A549 (cell line): ENCODE measurements at regions not wholly inside any gene's neighbourhood (a gene's known extent, or its start where the extent isn't known, plus 50 kb on each side); places are given as distances from the start of the nearest gene placed in this dataset.
A peak's percentile ranks its signal among the peaks of the same experiment; 100 is the strongest.

Experiments
- ATAC-seq, 2 experiments: fragments of 200-7000 bp in 1 of 2; fragments of >200 bp in 1 of 2; cut with Nextera tagmentation in 1 of 2; cut with Tn5 transposase in 1 of 2; 3 replicates each; pipeline versions ENCODE4 v1.8.0 to v1.9.1; 2018 to 2020; ENCODE audit warnings: mild to moderate bottlenecking in 1 of 2, moderate library complexity in 1 of 2
- CTCF ChIA-PET: fragments of 300-600 bp; sonication (Branson Sonifier 250); formaldehyde crosslinking; extraction: SDS; loops from one replicate; lab custom pipeline; 2021; ENCODE audit warnings: antibody characterized with exemption, inconsistent platforms; lab: Yijun Ruan, JAX
- POLR2A ChIA-PET: fragments of 350-600 bp; formaldehyde crosslinking; extraction: SDS; loops from one replicate; lab custom pipeline; 2021; ENCODE audit warnings: antibody characterized with exemption, inconsistent platforms; lab: Yijun Ruan, JAX
- DNase-seq, 2 experiments: peaks; one replicate each; pipeline versions ENCODE4 v3.0.0 to v3.0.0-alpha.2; 2011 to 2016; ENCODE audit warnings: low read depth in 1 of 2, low spot score in 1 of 2
- FAIRE-seq: peaks from 2 replicates; lab custom pipeline; 2011; peaks lifted over from hg19 to GRCh38; lab: Jason Lieb, UNC
- H3K27ac ChIP-seq, 2 experiments: fragments of >200 bp; sonication (Bioruptor Twin); formaldehyde crosslinking; 3 replicates each; pipeline ENCODE4 v1.5.1; 2016 to 2017
- H3K4me1 ChIP-seq: fragments of >200 bp; sonication (Bioruptor Twin); formaldehyde crosslinking; 3 replicates; pipeline ENCODE4 v1.6.1; 2016
- H3K4me2 ChIP-seq: fragments of >200 bp; sonication (Bioruptor Twin); formaldehyde crosslinking; 3 replicates; pipeline ENCODE4 v1.6.1; 2016
- H3K4me3 ChIP-seq: fragments of >200 bp; sonication (Bioruptor Twin); formaldehyde crosslinking; 3 replicates; pipeline ENCODE4 v1.5.1; 2016
- H3K9me3 ChIP-seq: fragments of >200 bp; sonication (Bioruptor Twin); formaldehyde crosslinking; 3 replicates; pipeline ENCODE4 v1.6.1; 2016
- ATOH8 ChIP-seq: fragments of 250-450 bp; sonication (Bioruptor Pico); IDR thresholded peaks from 2 replicates; pipeline ENCODE4 v1.5.0; 2020; ENCODE audit warnings: low read depth, mild to moderate bottlenecking, moderate library complexity
- BHLHE40 ChIP-seq: IDR thresholded peaks from 2 replicates; pipeline ENCODE4 v1.6.1; 2012; ENCODE audit warnings: low read depth, low read length, inconsistent platforms
- CEBPB ChIP-seq, 2 experiments: fragments of >200 bp in 1 of 2; sonication (Bioruptor Twin) in 1 of 2; formaldehyde crosslinking in 1 of 2; IDR thresholded peaks; 2 replicates each; pipeline ENCODE4 v1.6.1; 2012 to 2016
- CHD4 ChIP-seq: fragments of 200-600 bp; sonication (generic); IDR thresholded peaks from 2 replicates; pipeline ENCODE4 v1.6.1; 2016; ENCODE audit warnings: antibody characterized with exemption, mild to moderate bottlenecking, borderline replicate concordance
- EHF ChIP-seq: fragments of 250-450 bp; sonication (Bioruptor Pico); IDR thresholded peaks from 2 replicates; pipeline ENCODE4 v1.5.0; 2020; ENCODE audit warnings: mild to moderate bottlenecking
- EHMT2 ChIP-seq: fragments of 200-600 bp; sonication (generic); IDR thresholded peaks from 2 replicates; pipeline ENCODE4 v1.6.1; 2016; ENCODE audit warnings: antibody characterized with exemption, low read depth, mild to moderate bottlenecking, moderate library complexity
- ELK1 ChIP-seq: fragments of 150-350 bp; IDR thresholded peaks from 2 replicates; pipeline ENCODE4 v1.6.1; 2014; ENCODE audit warnings: low read depth, mild to moderate bottlenecking, low read length
- EP300 ChIP-seq, 2 experiments: fragments of >200 bp; sonication (Bioruptor Twin); formaldehyde crosslinking; IDR thresholded peaks; 2 replicates in 1 of 2; 3 replicates in 1 of 2; pipeline ENCODE4 v1.6.1; 2016 to 2017
- FOSB ChIP-seq: fragments of 250-450 bp; sonication (Bioruptor Pico); IDR thresholded peaks from 2 replicates; pipeline ENCODE4 v1.5.0; 2020; ENCODE audit warnings: mild to moderate bottlenecking, moderate library complexity
- FOSL2 ChIP-seq, 2 experiments: fragments of 450-650 bp in 1 of 2; fragments of >200 bp in 1 of 2; sonication (Bioruptor Twin) in 1 of 2; formaldehyde crosslinking; IDR thresholded peaks; 2 replicates each; pipeline versions ENCODE4 v1.5.0 to v1.6.1; 2016 to 2020; ENCODE audit warnings: mild to moderate bottlenecking in 1 of 2, moderate library complexity in 1 of 2
- GATA3 ChIP-seq: IDR thresholded peaks from 2 replicates; pipeline ENCODE4 v1.6.1; 2012; ENCODE audit warnings: borderline replicate concordance
- HES2 ChIP-seq: fragments of >200 bp; sonication (Bioruptor Twin); formaldehyde crosslinking; IDR thresholded peaks from 2 replicates; pipeline ENCODE4 v1.6.1; 2016
- HEYL ChIP-seq: fragments of 250-450 bp; sonication (Bioruptor Pico); IDR thresholded peaks from 2 replicates; pipeline ENCODE4 v1.8.0; 2021; ENCODE audit warnings: mild to moderate bottlenecking, moderate library complexity
- HOXA7 ChIP-seq: fragments of 250-450 bp; sonication (Bioruptor Pico); IDR thresholded peaks from 2 replicates; pipeline ENCODE4 v1.5.0; 2020; ENCODE audit warnings: mild to moderate bottlenecking, moderate library complexity
- JUNB ChIP-seq: fragments of >200 bp; sonication (Bioruptor Twin); formaldehyde crosslinking; IDR thresholded peaks from 2 replicates; pipeline ENCODE4 v1.6.1; 2016
- KDM1A ChIP-seq: fragments of 200-600 bp; sonication (generic); IDR thresholded peaks from 2 replicates; pipeline ENCODE4 v1.6.1; 2016; ENCODE audit warnings: low read depth, mild to moderate bottlenecking
- MYC ChIP-seq: IDR thresholded peaks from 2 replicates; pipeline ENCODE4 v1.6.1; 2012; ENCODE audit warnings: mild to moderate bottlenecking, inconsistent platforms, low read length, improper control_type of control experiment, borderline replicate concordance
- NPAS2 ChIP-seq: fragments of 250-450 bp; sonication (Bioruptor Pico); IDR thresholded peaks from 2 replicates; pipeline ENCODE4 v1.8.0; 2022; ENCODE audit warnings: mild to moderate bottlenecking, moderate library complexity, borderline replicate concordance
- PBX3 ChIP-seq: IDR thresholded peaks from 2 replicates; pipeline ENCODE4 v1.6.1; 2012
- RCOR1 ChIP-seq: fragments of 150-350 bp; IDR thresholded peaks from 2 replicates; pipeline ENCODE4 v1.6.1; 2014; ENCODE audit warnings: antibody characterized with exemption, low read length, low read depth
- REST ChIP-seq: fragments of 200-600 bp; sonication (generic); IDR thresholded peaks from 2 replicates; pipeline ENCODE4 v1.6.1; 2016; ENCODE audit warnings: antibody characterized with exemption, mild to moderate bottlenecking, moderate library complexity
- RFX5 ChIP-seq: fragments of 450-650 bp; IDR thresholded peaks from 2 replicates; pipeline ENCODE4 v1.7.1; 2014; ENCODE audit warnings: antibody characterized with exemption, mild to moderate bottlenecking, moderate library complexity
- SMC3 ChIP-seq: fragments of >200 bp; sonication (Bioruptor Twin); formaldehyde crosslinking; IDR thresholded peaks from 3 replicates; pipeline ENCODE4 v1.6.1; 2018; ENCODE audit warnings: inconsistent platforms
- TP53 ChIP-seq: fragments of 250-450 bp; sonication (Bioruptor Pico); IDR thresholded peaks from 2 replicates; pipeline ENCODE4 v1.5.0; 2021; ENCODE audit warnings: mild to moderate bottlenecking, moderate library complexity
- ZC3H11A ChIP-seq: fragments of 450-650 bp; IDR thresholded peaks from 2 replicates; pipeline ENCODE4 v1.6.1; 2014; ENCODE audit warnings: antibody characterized with exemption, mild to moderate bottlenecking
- WGBS: methylation state at CpG from one replicate; pipeline ENCODE4 v1.1.6; 2017; ENCODE audit errors: missing lambda C conversion rate; 5-methylcytosine and 5-hydroxymethylcytosine counted together

GRCh38 chr2:145994910-145995309 is 1475.0 kb upstream of the ZEB2 start:
- H3K9me3 ChIP-seq = peaks cover 6% of the 10 kb centered on the region; the same call in 1 of the 3 replicates
- H3K27ac ChIP-seq = no peak overlapping the region
- ATAC-seq (no peak), FAIRE-seq (no peak), DNase-seq (no peak)
- no peaks in the 10 kb centered on the region for H3K4me1 ChIP-seq
- H3K4me2 ChIP-seq = no peak overlapping the region
- TF ChIP-seq NPAS2 (CRISPR knock-in tag) = no peak
- no peak for TF ChIP-seq KDM1A
- no peak for TF ChIP-seq HEYL (CRISPR knock-in tag)
- TF ChIP-seq RCOR1 = no peak
- TF ChIP-seq PBX3 = no peak
- ChIA-PET POLR2A (no interaction called here), CTCF (no interaction called here)
- no peak overlapping the region for H3K4me3 ChIP-seq

GRCh38 chr2:145992572-145992971 is 1472.7 kb upstream of the ZEB2 start:
- Histone ChIP-seq H3K27ac (no peak overlapping the region), H3K4me2 (no peak overlapping the region), H3K9me3 (peaks cover 6% of the 10 kb centered on the region; the same call in 1 of the 3 replicates)
- FAIRE-seq = no peak
- WGBS = 90% methylated on average over 3 of the region's 3 CpGs
- CTCF ChIA-PET = no interaction called here
- TF ChIP-seq FOSL2 (IDR thresholded peaks at IDR 0.05) = no peak
- no peak for TF ChIP-seq FOSL2 (CRISPR knock-in tag; IDR thresholded peaks at IDR 0.05)
- TF ChIP-seq CEBPB (IDR thresholded peaks at IDR 0.05) = peak in 1 of 2 experiments; percentile 50; a peak in 2 of 4 replicates
- TF ChIP-seq, all 56 proteins: peak for 1
- no peaks in the 10 kb centered on the region for H3K4me1 ChIP-seq
- POLR2A ChIA-PET = no interaction called here
- DNase-seq (no peak), ATAC-seq (no peak)
- no peak overlapping the region for H3K4me3 ChIP-seq

GRCh38 chr2:145987793-145988192 is 1467.9 kb upstream of the ZEB2 start:
- ATAC-seq = no peak
- no peak for DNase-seq
- Histone ChIP-seq H3K4me3 (no peak overlapping the region), H3K27ac (no peak overlapping the region), H3K4me2 (no peak overlapping the region), H3K4me1 (peaks cover 9% of the 10 kb centered on the region; the same call in 2 of the 3 replicates), H3K9me3 (no peaks in the 10 kb centered on the region)
- no peak for TF ChIP-seq ELK1
- TF ChIP-seq BHLHE40 = no peak
- no peak for TF ChIP-seq HEYL (CRISPR knock-in tag)
- TF ChIP-seq FOSB (CRISPR knock-in tag) = no peak
- TF ChIP-seq RFX5 = no peak
- no peak for TF ChIP-seq HES2
- no peak for TF ChIP-seq GATA3
- no peak for TF ChIP-seq CHD4
- no peak for TF ChIP-seq SMC3
- TF ChIP-seq REST = no peak
- TF ChIP-seq HOXA7 (CRISPR knock-in tag) = no peak
- no peak for TF ChIP-seq EHMT2
- TF ChIP-seq MYC = no peak
- TF ChIP-seq EHF = no peak
- TF ChIP-seq TP53 = no peak
- no peak for TF ChIP-seq PBX3
- no peak for TF ChIP-seq JUNB
- TF ChIP-seq ATOH8 (CRISPR knock-in tag) = no peak
- no peak for TF ChIP-seq ZC3H11A
- TF ChIP-seq EP300 (IDR thresholded peaks at IDR 0.05) = no peak
- FAIRE-seq = no peak
- ChIA-PET CTCF (interaction anchor here (0.7 kb wide), 1 partner anchor 900 kb away, joined by 3 read pairs; no protein-coding TSS in a partner anchor), POLR2A (no interaction called here)
- WGBS = 82% methylated on average over 2 of the region's 2 CpGs
